Ishikawa (cell line): ENCODE measurements at regions not wholly inside any gene's neighbourhood (a gene's known extent, or its start where the extent isn't known, plus 50 kb on each side); places are given as distances from the start of the nearest gene placed in this dataset.

ENCODE experiments used
- CEBPB ChIP-seq: IDR thresholded peaks from 2 replicates; pipeline ENCODE4 v1.6.1; 2012
- EGR1 ChIP-seq: IDR thresholded peaks from 2 replicates; pipeline ENCODE4 v1.6.1; 2012

DNA sequence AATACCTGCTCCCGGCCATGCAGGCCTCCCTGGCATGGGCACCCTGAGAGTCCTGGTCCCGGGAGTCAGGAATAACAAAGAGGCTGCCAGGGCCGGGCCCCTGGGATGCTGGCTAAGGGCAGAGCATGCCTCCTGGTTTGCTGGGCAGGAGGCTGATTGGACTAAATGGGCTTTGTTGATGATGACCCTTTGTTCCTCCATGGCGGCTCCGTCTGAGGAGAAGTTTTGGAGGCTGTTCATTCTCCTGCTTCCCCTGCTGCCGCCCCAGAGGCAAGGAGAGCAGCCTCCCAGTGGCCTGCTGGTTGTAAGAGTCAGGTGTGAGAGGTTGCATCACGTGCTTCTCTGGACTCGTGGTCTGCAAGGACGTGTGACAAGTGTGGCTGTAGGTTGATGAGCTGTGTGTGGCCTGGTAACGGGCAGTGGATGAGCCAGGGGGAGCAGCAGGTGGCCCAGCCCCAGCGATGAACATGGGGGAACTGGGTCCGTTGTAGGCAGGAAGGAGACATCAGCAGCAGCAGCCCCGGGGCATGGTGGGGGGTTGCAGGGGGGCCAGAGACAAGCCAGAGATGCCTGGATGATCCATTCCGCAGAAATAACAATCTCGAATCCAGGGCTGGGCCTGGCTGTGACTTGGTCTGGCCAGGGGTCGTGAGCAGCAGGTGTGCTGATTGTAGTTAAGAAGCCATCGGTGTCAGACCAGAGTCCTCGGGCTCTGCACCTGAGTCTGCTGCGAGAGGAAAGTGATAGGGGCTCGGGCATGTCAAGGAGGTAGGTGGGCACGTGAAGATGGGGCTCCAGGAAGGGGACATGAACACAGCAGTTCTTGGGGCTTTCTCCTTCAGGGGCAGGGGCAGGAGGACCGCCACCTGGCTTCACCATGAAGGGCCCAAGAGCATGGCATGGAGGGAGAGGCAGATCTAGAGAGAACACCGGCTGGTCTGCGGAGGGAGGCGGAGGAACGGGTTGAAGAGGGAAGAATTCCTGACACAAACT lies 101.4 kb downstream of the TNFRSF13B start:
- TF ChIP-seq CEBPB (no peak), EGR1 (no peak)
